HG02642 (cell line): ENCODE measurements at regions not wholly inside any gene's neighbourhood (a gene's known extent, or its start where the extent isn't known, plus 50 kb on each side); places are given as distances from the start of the nearest gene placed in this dataset.
"Not testable (repeated sequence)": the region's sequence is repeated elsewhere in the genome, so short reads cannot be mapped to it uniquely, and the experiment has no call there.

Experiments
- ATAC-seq: cut with Tn5 transposase; IDR thresholded peaks from one replicate; pipeline ENCODE4 v1.9.1; 2021; ENCODE audit warnings: mild to moderate bottlenecking; ENCODE audit not compliant: unreplicated experiment, poor library complexity

DNA sequence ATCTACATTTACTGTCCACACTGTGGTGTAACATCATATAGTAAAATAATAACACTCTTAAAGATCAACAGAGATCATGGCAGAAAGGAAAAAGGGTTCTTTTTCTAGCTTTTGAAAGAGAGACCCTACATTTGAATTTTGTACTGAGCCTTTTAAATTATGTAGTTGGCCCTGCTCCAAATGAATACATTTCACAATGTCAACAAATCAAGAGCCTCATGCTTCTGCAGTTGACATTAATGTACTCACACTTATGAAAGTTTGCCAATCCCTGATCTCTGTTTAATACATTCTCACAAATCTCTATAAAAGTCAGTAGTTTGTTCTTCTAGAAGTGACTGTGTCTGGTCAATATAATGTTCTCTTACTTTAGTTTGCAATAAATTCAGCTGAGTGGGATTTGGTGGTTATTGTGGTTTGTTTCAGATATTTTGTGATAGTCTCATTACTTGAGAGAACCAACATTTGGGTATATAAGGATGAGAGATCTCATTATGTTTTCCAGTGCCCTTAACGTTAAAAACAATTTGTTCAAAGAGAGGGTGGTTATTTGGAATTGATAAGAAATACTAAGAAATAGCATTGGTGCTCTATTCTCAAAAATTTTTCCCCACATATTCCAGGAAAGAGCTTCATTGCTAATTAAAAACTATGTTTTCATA, 277.8 kb upstream of the FTMT start:
- ATAC-seq, result no peak

DNA sequence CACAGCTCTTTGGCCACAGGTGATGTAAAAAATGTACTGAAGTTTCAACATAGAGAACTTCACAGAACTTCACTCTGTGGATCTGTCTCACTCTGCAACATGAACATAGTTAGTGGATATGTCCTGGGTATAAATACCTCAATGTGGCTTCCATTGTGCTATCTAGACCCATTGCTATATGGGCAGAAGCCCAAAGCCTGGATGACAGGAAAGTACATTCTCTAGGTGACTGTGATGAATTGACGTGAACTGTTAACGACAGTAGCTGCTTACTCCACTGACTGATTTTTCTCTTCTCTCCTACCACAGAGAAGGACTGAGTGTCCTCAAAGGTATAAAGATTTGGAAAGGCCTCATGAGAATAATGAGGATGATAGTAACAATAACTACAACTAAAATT, 270.1 kb upstream of the FTMT start:
- ATAC-seq, result no peak

DNA sequence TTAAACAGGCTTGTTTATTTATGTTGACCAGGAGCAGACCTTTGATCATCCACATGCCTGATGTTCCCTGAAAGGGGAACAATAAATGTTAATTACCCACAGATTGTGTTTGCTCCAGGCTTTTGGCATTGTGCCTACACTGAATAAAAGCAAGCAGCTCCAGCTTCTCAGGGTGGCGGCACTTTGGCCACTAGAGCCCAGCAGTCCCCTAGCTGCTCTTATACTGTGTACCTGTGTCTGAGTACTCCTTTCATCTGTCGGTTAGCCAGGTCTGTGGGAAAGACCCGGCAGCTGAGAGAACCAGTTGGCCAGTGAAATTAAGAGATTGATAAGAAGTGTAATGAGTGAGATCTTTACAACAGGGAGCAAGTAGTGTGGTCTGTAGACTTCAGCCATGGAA, 254.8 kb upstream of the FTMT start:
- no peak for ATAC-seq

DNA sequence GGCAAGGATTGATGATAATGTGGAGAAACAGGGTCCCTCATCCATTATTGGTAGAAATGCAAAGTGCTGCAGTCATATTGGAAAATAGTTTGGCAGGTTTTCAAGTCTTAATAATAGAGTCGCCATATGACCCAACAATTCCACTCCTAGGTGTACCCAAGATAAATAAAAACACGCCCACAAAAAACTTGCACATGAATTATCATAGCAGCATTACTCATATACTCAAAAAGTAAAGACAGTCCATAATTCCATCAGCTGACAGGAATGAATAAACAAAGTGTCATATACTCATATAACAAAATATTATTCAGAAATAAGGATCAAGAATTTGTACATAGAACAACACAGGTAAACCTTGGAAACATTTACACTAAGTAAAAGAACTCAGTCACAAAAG, 242.9 kb upstream of the FTMT start:
- no peak for ATAC-seq

DNA sequence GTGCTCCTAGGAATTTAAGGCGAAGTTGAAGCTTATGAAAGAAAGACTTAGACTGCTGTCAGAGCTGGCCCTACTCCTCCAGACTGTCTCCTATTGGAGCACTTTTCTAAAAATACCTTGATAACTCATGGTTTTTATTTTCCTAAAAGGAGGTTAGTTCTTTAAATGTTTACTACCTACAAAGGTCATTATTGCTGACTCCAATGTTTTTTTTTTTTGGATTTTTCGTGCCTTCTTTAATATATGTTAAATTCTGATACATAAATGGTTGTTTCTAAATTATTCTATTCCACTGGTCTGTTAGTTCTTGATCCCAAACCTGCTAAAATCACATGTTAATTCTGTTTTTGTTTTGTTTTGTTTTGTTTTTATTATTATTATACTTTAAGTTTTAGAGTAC, 227.6 kb upstream of the FTMT start:
- ATAC-seq, result no peak

DNA sequence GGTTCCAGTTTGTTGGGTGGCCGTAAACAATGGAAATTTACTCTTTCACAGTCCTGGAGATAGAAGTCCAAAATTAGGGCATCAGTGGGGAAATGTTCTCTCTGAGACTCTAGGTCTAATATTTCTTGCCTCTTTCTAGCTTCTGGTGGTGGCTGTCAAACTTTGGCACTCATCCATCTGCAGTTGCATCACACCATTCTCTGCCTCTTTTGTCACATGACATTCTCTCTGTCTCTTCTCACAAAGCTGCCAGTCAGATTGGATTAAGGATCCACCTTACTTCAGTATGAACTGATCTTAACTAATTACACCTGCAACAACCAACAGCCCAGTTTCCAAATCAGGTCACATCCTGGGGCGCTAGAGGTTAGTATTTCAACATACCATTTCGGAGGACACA, 222.9 kb upstream of the FTMT start:
- no peak for ATAC-seq

DNA sequence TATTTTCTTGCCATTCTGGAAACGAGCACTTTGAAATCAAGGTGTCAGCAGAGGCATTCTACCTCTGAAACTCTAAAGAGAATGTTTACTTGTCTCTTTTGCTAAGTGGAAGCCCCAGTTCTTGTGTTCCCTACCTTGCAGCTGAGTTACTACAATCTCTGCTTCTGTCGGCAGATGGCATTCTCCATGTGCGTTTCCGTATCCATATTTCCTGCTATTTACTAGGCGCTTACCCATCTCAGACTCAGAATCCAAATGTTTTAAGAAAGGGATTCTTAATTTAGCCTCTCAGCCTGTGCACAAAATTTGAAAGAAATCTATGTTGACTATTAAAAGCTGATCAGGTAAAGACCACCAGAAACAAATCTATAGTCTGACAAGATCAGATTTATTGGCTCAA, 221.3 kb upstream of the FTMT start:
- no peak for ATAC-seq

DNA sequence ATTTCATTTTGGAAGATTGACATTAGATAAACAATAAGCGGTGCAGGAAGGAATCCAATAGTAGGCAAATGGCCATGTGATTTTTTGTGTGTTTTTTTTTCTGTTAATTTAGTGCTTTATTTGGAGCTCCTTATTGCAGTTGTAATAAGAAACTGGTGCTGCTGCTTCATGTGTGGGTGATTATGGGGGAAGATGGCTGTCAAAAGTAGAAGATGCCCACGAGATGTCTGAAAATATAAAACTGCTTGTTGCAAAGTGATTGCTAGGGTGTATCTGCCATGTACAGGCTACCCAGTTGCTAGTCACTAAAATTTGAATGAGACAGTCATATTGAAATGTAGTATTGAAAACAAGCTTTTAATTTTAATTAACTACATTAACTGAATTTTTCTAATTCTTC, 216.7 kb upstream of the FTMT start:
- no peak for ATAC-seq

DNA sequence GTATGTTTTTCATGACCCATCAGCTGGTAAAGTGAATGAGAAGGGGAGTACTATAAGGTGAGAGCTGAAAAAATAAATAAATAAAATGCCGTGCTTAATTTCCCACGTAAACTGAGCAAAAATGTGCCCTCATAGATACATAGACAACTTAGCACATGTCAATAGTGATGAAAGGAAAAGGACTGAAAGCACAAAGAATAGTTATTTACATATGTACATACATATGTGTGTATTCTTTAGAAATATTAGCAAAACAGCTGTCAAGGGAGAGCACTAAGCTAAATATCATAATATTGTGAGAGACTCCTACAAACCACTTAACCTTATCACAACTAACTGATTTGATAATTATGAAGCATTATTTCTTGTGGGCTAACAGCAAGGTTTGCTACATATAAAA, 213.6 kb upstream of the FTMT start:
- ATAC-seq, result no peak

DNA sequence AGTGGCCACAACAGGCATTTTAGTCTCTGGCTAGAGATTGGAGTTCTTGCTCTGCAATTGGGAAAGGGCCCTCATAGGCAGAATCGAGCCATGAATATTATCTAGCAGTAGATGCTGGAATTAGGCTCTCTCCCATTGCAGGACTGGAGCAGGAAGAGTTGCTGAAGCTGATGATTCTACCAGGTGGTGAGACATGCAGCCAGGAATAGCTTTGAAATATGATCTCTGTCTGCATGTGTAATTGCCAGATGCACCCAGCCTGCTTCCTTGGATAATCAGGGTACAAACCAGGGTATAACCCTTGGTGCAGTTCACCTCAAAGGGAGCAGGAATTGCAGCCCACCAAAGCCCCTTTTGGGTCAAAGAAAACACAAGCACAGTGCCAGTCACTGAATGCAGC, 211.4 kb upstream of the FTMT start:
- ATAC-seq, result no peak

DNA sequence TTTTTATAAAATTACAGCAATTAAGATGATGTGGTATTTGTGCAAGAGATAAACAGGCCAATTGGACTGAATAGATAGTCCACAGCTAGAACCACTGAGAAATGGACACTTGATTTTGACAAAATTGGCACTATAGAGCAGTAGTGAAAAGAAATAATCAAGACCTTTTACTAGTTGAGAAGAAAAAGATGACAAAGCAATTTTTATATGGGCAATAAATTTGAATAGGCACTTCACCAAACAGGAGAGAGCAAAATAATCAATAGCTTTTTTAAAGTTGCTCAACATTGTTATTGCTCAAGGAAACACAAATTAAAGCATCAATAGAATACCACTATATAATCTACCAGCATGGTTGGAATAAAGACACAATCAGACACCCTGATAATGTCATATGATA, 193.5 kb upstream of the FTMT start:
- ATAC-seq, result no peak

DNA sequence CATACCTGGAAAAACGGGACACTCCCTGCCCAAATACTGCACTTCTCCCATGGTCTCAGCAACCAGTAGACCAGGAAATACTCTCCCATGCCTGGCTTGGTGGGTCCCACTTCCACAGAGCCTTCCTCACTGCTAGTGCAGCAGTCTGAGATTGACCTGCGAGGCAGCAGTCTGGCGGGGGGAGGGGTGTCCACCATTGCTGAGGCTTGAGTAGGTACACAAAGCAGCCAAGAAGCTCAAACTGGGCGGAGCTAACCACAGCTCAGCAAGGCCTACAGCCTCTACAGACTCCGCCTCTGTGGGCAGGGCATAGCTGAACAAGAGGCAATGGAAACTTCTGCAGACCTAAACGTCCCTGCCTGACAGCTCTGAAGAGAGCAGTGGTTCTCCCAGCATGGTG, 191.5 kb upstream of the FTMT start:
- no peak for ATAC-seq

DNA sequence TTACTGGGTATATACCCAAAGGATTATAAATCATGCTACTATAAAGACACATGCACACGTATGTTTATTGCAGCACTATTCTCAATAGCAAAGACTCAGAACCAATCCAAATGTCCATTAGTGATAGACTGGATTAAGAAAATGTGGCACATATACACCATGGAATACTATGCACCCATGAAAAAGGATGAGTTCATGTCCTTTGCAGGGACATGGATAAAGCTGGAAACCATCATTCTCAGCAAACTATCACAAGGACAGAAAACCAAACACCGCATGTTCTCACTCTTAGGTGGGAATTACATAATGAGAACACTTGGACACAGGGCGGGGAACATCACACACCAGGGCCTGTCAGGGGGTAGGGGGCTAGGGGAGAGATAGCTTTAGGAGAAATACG, 186.1 kb upstream of the FTMT start:
- ATAC-seq, result not testable (repeated sequence)

DNA sequence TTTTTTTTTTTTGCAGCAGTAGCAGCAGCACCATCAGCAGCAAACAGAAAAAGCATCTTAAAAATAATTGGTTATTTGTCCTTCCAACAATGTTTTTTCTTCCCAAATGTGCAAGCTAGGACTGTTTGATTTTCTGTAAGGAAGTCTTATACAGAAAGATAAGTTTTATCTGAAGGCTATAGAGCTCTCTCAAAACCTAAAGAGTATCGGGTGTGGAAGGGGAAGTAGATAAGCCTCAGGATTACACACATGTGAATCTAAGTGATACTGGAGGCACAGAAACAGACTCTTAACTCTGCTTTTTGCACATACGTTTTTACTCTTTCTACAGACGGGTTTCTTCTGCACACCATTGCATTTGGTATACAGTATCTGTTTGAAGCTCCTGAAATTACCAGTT, 184.4 kb upstream of the FTMT start:
- no peak for ATAC-seq

DNA sequence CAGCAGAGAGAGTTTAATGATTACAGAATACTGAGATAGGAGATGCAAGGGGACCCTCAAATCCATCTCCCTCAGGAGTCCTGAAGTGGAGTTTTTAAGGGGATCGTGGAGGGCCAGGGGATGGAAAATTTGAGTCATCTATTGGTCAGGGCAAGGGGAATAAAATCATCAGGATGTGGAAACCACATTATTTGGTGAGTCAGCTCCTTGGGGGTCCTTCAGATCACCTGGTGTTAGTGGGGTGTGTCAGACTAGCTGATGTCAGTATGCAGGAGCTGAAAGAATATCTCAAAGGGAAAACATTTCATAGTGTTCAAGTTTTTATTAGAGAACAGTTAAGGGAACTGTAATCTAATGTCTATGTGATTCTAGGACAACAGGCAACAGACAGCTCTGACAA, 183.0 kb upstream of the FTMT start:
- ATAC-seq, result no peak

DNA sequence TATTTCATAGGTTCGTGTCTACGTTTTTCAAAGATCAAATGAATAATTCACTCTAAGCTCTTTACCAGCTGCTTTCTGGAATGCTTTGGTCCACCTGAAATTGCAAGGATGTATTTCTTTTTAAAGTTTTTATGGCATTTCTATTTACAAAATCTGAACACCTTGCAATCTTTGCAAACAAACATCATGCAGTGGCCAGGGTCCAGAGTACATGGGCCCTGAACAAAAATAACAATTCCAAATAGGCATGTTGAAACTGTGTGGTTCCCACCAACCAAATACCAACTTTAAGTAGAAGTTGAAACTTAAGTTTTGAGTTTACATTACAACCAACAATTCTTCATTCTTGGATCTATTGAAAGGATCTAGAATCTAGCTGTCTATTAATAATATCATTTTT, 180.1 kb upstream of the FTMT start:
- no peak for ATAC-seq

DNA sequence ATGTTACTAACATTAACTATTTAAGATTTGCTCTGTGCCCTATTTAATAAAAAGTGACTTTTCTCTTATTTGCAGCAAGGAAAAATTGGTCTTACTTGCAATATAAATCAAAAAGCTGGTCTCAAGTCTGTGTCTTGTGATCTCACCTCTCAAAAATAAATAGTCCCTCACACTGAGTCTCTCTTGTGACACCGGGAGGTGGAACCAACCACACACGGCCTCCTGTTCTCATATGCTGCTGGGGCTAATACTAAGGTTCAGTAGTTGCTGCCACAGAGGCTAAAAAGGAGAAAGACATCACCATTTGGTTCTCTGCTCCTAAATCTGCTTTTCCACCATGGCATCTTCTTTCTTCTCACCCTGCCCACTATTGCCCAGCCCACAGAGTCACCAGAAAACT, 175.8 kb upstream of the FTMT start:
- ATAC-seq, result no peak

DNA sequence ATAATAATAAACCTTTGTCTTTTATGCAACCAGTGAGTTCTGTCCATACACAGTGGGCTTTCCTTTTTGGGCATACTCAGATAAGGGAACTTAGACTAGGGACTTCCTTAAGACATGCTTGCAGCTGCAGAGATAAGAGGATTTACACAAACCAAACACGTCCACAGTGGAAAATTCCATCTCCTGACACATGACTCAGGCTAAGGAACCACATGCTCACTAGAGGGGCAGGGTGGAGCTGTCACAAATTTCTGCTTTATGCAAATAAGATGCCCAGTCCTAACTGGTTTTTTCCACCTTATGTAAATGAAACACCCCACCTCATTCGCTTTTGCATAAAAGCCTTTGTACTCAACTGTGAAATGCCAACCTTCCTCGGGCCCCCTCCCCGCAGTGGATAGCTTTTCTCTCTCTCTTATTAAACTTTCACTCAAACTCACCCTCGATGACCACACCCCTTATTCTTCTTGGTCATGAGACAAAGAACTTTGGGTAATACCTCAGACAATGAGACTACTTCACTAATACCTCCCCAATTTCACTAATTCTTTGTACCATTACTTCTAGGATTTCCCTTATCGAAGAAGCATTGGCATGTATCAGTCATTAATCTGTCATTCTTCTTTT, 170.3 kb upstream of the FTMT start:
- no peak for ATAC-seq

DNA sequence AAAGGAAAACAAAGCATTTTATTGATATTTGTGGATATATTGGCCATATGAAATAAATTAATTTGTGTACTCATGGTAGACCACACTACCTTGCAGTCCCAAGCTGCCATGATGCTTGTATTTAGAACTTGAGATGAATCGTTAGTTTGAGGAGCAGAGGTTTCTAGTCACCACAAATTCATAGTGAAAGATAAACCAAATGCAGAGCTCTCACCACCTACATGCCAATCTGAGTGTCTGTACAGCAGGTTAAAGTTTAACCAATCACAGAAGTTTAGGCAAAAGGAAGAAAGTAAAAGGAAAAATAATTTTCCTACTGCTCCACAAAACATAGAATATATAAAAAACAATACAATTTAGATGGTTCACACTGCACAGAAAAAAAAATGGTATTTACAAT, 163.6 kb upstream of the FTMT start:
- no peak for ATAC-seq

DNA sequence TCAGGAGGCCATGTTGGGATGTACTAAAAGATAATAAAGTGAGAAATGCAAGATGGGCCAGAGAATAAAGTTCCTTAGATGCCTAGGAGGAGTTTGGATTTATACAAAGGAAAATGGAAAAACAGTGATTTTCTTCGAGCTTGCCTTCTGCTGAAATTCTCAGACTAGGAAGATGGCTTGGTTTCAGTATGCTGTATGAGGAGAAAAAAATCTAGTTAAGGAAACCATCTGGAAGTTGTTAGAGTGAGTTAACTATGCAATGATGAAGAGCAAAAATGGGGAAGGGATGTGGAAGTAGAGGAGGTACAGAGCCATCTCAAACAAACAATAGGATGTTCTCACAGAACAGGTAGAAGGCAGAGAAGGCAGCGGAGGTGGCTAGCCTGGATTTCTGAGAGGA, 162.9 kb upstream of the FTMT start:
- no peak for ATAC-seq

DNA sequence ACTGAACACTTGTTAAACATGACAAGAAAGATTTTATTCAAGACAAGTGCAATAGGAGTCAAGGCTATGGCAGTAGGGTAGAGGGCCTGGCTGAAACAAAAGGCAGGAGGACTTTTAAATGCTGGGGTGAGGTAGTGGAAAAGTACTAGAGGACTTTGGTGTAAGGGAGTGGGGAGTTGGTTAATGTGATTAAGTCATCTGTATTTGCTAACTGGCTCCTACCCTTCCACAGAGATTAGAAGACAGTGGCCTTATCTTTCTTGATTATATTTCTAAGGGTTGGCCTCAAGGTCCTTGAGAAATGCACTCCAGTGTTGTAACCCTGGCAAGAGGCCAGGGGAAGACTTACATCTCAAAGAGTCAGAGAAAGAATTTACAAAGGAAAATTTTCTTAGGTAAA, 160.2 kb upstream of the FTMT start:
- ATAC-seq, result no peak

DNA sequence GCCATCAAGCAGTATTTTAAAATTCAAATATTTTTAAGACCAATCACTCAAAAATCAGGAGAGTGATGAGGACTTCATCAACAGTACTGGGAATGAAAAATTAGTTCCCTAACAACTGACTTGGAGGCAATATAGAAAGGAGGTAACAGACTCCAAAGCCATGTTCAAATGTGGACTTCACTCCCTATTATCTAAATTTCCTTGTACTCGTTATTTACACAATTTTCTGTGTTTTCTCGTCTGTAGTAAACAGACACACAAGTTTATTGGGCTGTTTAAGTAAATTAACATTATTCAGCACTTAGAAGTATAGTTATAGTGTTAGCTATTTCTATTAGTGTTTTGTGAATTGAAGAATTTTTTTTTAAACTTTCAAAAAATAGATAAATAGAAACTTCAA, 159.5 kb upstream of the FTMT start:
- no peak for ATAC-seq

DNA sequence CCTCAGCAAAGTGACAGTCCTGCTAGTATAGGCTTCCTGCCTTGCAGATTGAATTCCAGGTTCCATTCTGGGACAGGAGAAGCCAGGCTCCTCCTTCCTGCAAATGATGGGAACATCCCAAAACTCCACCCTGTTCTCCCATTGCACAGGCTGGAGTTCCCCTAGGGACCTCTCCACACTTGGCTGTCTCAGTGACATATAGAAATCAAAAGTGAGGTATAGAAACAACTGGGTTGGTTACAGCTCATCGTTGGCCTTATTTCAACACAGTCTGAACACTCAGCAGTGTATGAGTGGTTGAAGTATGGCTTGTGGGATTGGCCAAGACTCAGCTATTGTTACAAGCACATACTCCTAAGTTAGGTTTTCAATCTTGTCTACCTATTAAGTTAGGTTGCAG, 157.8 kb upstream of the FTMT start:
- ATAC-seq, result no peak
